Activated gamma-delta T cell treated with anti-CD3 and anti-CD28 coated beads, Interleukin-2, amount 50 U/mL, for 16 hours (primary cell): ENCODE measurements at regions not wholly inside any gene's neighbourhood (a gene's known extent, or its start where the extent isn't known, plus 50 kb on each side); places are given as distances from the start of the nearest gene placed in this dataset.

ENCODE experiments used
- DNase-seq: peaks from one replicate; pipeline ENCODE4 v3.0.0-alpha.2; 2020; ENCODE audit warnings: low read depth

DNA sequence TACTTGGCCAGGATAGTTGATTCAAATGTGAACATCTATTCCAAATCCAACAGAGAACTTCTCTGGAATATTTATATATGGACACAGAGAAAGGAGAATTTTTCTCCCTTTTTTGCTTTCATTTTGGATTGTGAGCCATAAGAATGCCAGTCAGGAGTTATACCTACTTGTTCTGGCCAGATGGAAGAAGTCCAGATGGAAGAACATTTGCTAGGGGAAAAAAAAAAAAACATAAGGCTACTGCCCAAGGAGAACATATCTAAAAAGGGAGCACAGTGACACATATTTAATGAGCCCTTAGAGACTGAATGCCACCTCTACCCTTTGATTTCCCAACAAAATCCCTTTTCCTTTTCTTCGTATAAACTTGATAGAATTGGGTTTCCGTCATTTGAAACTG is 61.7 kb upstream of the PPP2R2B start:
- no peak for DNase-seq

- no peak for DNase-seq
Measured at GRCh38 chr5:146944019-146944418, 65.5 kb upstream of the PPP2R2B start.

- no peak for DNase-seq
Measured at GRCh38 chr5:146944764-146945616, 66.4 kb upstream of the PPP2R2B start.

- DNase-seq, result no peak
Measured at GRCh38 chr5:146945617-146946084, 67.1 kb upstream of the PPP2R2B start.

- DNase-seq, result no peak
Measured at GRCh38 chr5:146947181-146947941, 68.8 kb upstream of the PPP2R2B start.

DNA sequence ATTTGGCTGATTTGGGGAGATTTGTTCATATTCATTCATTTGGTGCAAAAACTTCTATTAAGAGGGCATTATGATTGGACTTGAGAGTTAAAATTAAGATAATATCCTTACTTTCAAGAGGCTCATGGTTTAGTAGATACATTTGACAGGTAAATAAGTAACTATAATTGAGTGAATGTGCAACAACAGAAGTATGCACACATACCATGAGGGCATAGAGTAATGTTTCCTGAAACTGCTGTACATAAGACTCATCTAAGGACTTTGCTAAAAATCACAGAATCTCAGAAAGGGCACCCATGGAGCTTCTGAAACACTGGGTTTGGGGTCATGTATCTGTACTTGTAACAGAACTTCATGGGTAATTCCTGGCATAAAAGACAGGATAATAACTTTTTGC is 70.1 kb upstream of the PPP2R2B start:
- DNase-seq, result no peak

GRCh38 chr5:146952168-146952567 is 73.6 kb upstream of the PPP2R2B start:
- no peak for DNase-seq

DNA sequence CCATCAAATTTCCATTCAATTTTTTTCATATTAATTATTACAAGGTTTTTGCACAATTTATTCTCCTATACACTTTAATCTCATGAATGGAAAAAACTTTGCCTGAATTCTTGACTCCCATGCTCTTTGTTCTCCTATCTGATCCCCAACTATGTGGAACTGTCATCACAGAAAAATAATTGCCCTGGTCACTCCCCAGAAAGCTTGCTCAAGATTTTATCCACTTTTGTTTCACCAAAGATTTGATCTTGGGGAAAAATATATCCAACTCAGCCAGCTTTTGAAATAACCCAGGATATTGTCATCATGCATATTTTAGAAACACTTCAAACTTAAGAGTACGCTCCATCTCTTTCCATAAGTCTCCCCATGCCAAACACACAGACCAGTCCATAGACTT is 77.7 kb upstream of the PPP2R2B start:
- DNase-seq, result no peak

- no peak for DNase-seq
Measured at GRCh38 chr5:146959360-146959759, 80.8 kb upstream of the PPP2R2B start.

- DNase-seq, result no peak
Measured at GRCh38 chr5:146962801-146963355, 84.3 kb upstream of the PPP2R2B start.

DNA sequence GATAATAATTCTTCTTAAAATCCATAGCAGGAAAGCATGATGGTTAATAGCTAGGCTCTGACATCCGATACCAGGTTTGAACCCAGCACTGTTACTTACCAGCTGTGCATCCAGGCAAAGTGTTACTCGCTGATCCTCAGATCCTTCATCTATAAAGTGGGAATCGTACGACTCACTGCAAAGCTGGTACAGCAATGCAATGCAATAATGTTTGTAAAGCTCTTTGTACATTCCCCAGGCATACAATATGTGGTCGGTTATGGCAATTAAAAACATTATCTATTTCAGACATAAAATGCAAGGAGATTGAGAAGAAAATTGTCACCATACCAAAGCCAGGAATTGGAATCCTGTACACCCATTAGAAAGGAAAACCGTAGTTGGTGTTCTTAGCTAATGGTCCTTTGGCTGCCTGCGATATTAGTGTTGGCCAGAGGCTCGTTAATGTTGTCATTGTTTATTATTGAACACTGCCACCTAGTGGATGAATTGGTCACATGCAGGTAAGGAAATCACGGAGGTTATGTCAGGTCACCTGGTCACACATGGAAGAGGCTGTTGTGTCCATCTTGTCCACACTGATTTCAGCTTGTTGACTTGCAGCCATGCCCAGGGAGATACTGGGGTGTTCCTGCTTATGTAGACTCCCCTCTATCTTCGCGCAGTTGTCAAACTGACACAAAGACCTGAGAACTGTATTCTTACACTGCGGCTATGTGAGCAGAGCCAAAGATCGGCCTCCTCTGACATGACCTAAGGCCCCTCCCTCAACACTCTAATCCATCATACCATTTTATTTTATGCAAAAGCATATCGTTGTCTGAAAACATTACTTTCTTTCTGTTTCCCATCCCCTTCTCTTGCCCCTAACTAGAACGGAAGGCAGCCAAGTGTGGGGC is 87.5 kb upstream of the PPP2R2B start:
- peak; percentile 34 for DNase-seq

DNA sequence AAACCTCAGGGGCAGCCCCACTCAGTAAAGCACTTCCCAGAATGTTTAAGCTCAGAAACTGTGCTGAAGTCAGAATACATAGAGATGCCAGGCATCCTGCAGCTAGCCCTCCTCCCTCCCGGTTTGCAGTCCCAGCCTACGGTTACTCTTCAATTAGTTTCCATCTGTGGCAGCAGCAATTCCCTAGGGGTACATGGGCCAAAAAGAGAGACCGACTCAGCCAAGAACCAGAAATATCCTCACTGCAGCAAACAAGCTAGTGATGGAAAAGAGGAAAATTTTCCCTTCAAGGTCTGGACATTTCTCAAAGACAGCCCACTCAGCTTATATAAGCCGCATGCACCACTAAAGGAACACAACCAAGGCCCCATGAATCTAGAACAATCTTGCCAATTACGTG is 89.1 kb upstream of the PPP2R2B start:
- no peak for DNase-seq

GRCh38 chr5:146971401-146971800 is 92.8 kb upstream of the PPP2R2B start:
- no peak for DNase-seq

DNA sequence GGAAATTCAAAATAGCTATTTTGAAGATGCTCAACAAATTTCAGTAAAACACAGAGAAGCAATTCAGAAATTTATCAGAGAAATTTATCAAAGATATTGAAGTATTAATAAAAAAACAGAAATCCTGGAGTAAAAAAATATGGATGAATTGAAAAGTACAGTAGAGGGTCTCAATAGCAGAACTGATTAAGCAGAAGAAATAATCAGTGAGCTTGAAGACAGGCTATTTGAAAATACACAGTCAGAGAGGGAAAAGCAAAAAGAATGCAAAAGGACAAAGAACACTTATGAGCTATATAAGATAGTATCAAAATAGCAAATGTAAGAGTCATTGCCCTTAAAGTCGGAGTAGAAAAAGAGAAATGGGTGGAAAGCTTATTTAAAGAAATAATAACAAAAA is 107.9 kb upstream of the PPP2R2B start:
- DNase-seq, result no peak

- no peak for DNase-seq
Measured at GRCh38 chr5:146993876-146994530, 115.4 kb upstream of the PPP2R2B start.

DNA sequence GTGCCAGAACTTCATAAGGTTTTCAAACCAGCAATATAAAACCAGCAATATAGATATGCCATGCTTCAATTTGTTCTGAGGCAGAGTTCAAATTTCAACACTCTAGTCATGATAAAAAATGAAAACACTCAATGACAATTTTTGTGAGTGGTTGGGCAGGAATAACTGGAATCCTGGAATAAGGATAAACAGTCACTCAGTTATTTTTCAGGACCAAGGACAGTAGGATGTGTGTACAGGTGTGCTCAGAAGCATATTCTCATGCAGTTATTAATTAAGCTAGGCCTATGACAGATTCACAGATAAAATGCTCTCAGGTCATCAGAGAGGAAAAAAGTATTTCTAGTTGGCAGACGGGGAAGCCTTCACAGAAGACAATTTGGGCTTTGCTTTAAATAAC is 117.3 kb upstream of the PPP2R2B start:
- DNase-seq, result no peak

DNA sequence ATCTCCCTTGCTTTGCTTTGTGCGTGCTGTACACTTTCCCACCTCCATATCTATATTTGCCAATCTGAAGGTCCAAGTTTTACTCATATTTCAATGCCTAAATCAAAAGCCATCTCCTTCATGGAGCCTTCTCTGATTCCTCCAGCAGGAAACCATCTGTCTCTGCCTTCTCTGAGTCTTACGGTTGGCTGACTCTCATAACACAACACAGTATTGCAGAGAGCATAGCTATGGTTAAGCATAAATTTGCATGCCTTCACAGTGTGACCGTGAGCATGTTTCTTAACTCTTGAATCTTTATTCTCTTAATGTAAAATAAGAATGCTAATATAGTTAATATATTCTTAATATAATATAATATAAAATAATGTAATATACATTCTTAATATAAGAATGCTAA is 136.8 kb upstream of the PPP2R2B start:
- DNase-seq, result no peak

- no peak for DNase-seq
Measured at GRCh38 chr5:147017191-147017590, 138.6 kb upstream of the PPP2R2B start.

DNA sequence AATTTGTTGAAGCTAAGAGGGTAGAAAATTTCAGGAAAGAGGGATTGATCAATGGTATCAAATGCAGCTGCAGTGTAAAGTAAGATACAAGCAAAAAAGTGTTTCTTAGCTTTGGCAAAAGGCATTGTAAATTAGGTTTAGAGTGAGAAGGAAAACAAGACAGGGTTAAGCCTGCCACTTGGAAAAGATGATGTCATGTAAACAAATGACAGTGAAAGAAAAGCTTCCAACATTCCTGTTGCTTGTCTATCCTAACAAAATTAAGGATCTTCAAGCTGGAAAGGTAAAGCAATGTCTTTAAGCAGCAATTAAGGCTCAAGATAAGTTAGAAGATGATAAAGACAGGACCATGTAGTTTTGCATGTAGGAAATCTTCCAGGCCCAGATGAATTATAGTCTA is 139.1 kb upstream of the PPP2R2B start:
- no peak for DNase-seq

DNA sequence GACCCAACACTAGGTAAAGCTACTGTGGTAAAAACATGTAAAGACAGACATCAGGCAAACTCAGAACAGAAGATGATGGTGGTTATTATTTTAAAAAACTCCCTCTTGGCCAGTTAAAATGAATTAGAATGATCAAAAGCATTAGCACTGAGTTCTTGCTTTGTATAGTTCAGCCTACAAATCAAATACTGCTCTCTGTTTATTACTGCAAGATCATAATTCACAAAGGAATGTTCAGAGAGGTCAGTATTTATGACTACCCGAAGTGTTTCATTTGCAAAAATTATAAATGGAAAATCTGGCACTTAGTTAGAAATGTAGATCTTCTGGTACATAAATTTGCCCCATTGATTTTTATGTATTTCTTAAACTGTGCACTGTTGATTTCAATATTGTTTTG is 140.3 kb upstream of the PPP2R2B start:
- DNase-seq, result no peak

- DNase-seq, result no peak
Measured at GRCh38 chr5:147036691-147037245, 158.2 kb upstream of the PPP2R2B start.
